Keratinocyte (primary cell): ENCODE measurements at regions not wholly inside any gene's neighbourhood (a gene's known extent, or its start where the extent isn't known, plus 50 kb on each side); places are given as distances from the start of the nearest gene placed in this dataset.

ENCODE experiments used
- DNase-seq: peaks from one replicate; pipeline ENCODE4 v3.0.0-alpha.2; 2011; ENCODE audit warnings: low read depth, missing footprints, low spot score
- FAIRE-seq: peaks from 2 replicates; lab custom pipeline; 2011; peaks lifted over from hg19 to GRCh38; lab: Jason Lieb, UNC
- H2AFZ ChIP-seq: 2 replicates; pipeline ENCODE4 v1.6.0; 2012; ENCODE audit warnings: low read length, control low read depth, inconsistent platforms; ENCODE audit not compliant: control insufficient read depth
- H3K27ac ChIP-seq: 2 replicates; pipeline ENCODE4 v1.5.1; 2011; ENCODE audit warnings: low read length; ENCODE audit not compliant: control insufficient read depth, insufficient read depth
- H3K27me3 ChIP-seq: 3 replicates; pipeline ENCODE4 v1.6.0; 2011; ENCODE audit warnings: low read length; ENCODE audit not compliant: control insufficient read depth, insufficient read depth; ENCODE audit errors: extremely low read depth
- H3K36me3 ChIP-seq, 2 experiments: 2 replicates in 1 of 2; 3 replicates in 1 of 2; pipeline ENCODE4 v1.5.1; 2011; ENCODE audit warnings: low read length in 2 of 2, mild to moderate bottlenecking in 1 of 2; ENCODE audit not compliant: control insufficient read depth in 2 of 2, insufficient read depth in 2 of 2; ENCODE audit errors: extremely low read depth in 1 of 2
- H3K4me1 ChIP-seq: 3 replicates; pipeline ENCODE4 v1.5.1; 2011; ENCODE audit warnings: low read length; ENCODE audit not compliant: control insufficient read depth, insufficient read depth; ENCODE audit errors: extremely low read depth
- H3K4me2 ChIP-seq: 3 replicates; pipeline ENCODE4 v1.6.0; 2011; ENCODE audit warnings: low read depth, low read length; ENCODE audit not compliant: control insufficient read depth, insufficient read depth; ENCODE audit errors: extremely low read depth
- H3K4me3 ChIP-seq, 3 experiments: fragments of 200-600 bp in 1 of 3; sonication (generic) in 1 of 3; 2 replicates in 2 of 3; 3 replicates in 1 of 3; pipeline ENCODE4 v1.5.1; 2011 to 2016; ENCODE audit warnings: low read length in 3 of 3, mild to moderate bottlenecking in 3 of 3, control low read depth in 2 of 3, inconsistent platforms in 1 of 3, low read depth in 1 of 3, mixed read lengths in 1 of 3, mixed run types in 1 of 3, moderate library complexity in 1 of 3; ENCODE audit not compliant: control insufficient read depth in 2 of 3, insufficient read depth in 2 of 3; ENCODE audit errors: extremely low read depth in 1 of 3
- H3K79me2 ChIP-seq: 2 replicates; pipeline ENCODE4 v1.6.0; 2012; ENCODE audit warnings: low read length; ENCODE audit not compliant: control insufficient read depth, insufficient read depth
- H3K9ac ChIP-seq: 3 replicates; pipeline ENCODE4 v1.6.0; 2011; ENCODE audit warnings: low read length; ENCODE audit not compliant: control insufficient read depth, insufficient read depth; ENCODE audit errors: extremely low read depth
- H3K9me1 ChIP-seq: 3 replicates; pipeline ENCODE4 v1.6.0; 2011; ENCODE audit warnings: low read length; ENCODE audit not compliant: control insufficient read depth, insufficient read depth; ENCODE audit errors: extremely low read depth
- H3K9me3 ChIP-seq: 2 replicates; pipeline ENCODE4 v1.5.1; 2012; ENCODE audit warnings: low read depth, low read length; ENCODE audit not compliant: control insufficient read depth
- H4K20me1 ChIP-seq: 3 replicates; pipeline ENCODE4 v1.6.0; 2011; ENCODE audit warnings: low read length; ENCODE audit not compliant: control insufficient read depth, insufficient read depth; ENCODE audit errors: extremely low read depth
- CTCF ChIP-seq, 3 experiments: IDR thresholded peaks in 1 of 3; conservative IDR thresholded peaks in 1 of 3; optimal IDR thresholded peaks in 1 of 3; 2 replicates in 2 of 3; 3 replicates in 1 of 3; pipeline versions ENCODE3 to v1.5.1; 2011; ENCODE audit warnings: low read length in 3 of 3, mild to moderate bottlenecking in 3 of 3, moderate library complexity in 2 of 3, control low read depth in 1 of 3, inconsistent platforms in 1 of 3; ENCODE audit not compliant: insufficient read depth in 2 of 3; ENCODE audit errors: extremely low read depth in 1 of 3
- EZH2 ChIP-seq: IDR thresholded peaks from one replicate; pipeline ENCODE4 v1.6.1; 2012; ENCODE audit warnings: inconsistent platforms, mild to moderate bottlenecking, low read length, moderate library complexity
- dilution Hi-C: fragments of 300-500 bp; cut with MboI; formaldehyde crosslinking; loops from one replicate; pipeline ENCODE4 v1.7.0; 2020; ENCODE audit warnings: low sequenced_read_pairs; ENCODE audit not compliant: extremely low pct_ligation_motif_present

DNA sequence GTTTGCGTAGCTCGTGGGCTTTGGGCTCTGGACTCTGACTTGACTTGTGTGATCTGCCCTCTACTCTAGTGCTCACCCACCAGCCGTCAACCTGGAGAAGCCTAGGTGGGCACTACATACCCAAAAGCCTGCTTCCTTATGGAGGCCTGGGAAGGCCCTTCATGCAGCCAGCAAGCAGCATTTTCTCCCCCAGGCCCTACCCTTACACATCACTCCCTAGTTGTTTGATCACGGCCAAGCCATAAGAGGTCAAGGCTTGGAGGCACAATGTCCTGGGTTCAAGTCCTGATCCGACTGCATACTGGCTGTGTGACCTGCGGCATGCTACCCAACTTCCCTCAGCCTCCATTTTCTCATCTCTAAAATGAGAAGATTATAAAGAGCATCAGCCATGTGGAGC, 151.3 kb upstream of the EGFLAM start:
- Histone ChIP-seq H2AFZ (no peak overlapping the region), H3K27me3 (no peaks in the 10 kb centered on the region), H3K36me3 (no peaks in the 10 kb centered on the region), H3K4me2 (no peak overlapping the region), H3K9me3 (no peaks in the 10 kb centered on the region), H4K20me1 (no peaks in the 10 kb centered on the region), H3K9me1 (no peaks in the 10 kb centered on the region), H3K4me3 (no peak overlapping the region), H3K79me2 (no peaks in the 10 kb centered on the region), H3K4me1 (no peaks in the 10 kb centered on the region), H3K9ac (no peak overlapping the region), H3K27ac (no peak overlapping the region)
- DNase-seq (no peak), FAIRE-seq (no peak)
- no peak for TF ChIP-seq CTCF (optimal IDR thresholded peaks at IDR 0.05 in 1 of 3, IDR thresholded peaks at IDR 0.05 in 1 of 3, conservative IDR thresholded peaks at IDR 0.05 in 1 of 3; ENCODE audit: extremely low read depth in 1 of 3, insufficient read depth in 2 of 3, low read length in 3 of 3)
- no peak for TF ChIP-seq EZH2
- dilution Hi-C loops, result no loop called here

- Histone ChIP-seq H3K36me3 (no peaks in the 10 kb centered on the region), H3K27ac (no peak overlapping the region), H3K4me1 (no peaks in the 10 kb centered on the region), H3K9me1 (no peaks in the 10 kb centered on the region), H3K9me3 (no peaks in the 10 kb centered on the region), H2AFZ (no peak overlapping the region), H3K79me2 (no peaks in the 10 kb centered on the region), H4K20me1 (no peaks in the 10 kb centered on the region), H3K27me3 (no peaks in the 10 kb centered on the region), H3K9ac (no peak overlapping the region), H3K4me3 (no peak overlapping the region), H3K4me2 (no peak overlapping the region)
- FAIRE-seq, result no peak
- no peak for TF ChIP-seq EZH2
- no peak for TF ChIP-seq CTCF (optimal IDR thresholded peaks at IDR 0.05 in 1 of 3, IDR thresholded peaks at IDR 0.05 in 1 of 3, conservative IDR thresholded peaks at IDR 0.05 in 1 of 3; ENCODE audit: extremely low read depth in 1 of 3, insufficient read depth in 2 of 3, low read length in 3 of 3)
- dilution Hi-C loops, result no loop called here
- no peak for DNase-seq
These were observed 152.6 kb upstream of the EGFLAM start for GRCh38 chr5:38105801-38106200.
